ENCODE measurements at regions not wholly inside any gene's neighbourhood (a gene's known extent, or its start where the extent isn't known, plus 50 kb on each side); places are given as distances from the start of the nearest gene placed in this dataset.

GRCh38 chr6:148602136-148602535, 144.7 kb upstream of the UST start:
- no peak for DNase-seq (ENCODE audit: extremely low spot score)
- Histone ChIP-seq H3K27ac (replicated peaks in 1 of 4) (no peak overlapping the region), H3K36me3 (no peaks in the 10 kb centered on the region), H3K4me1 (peaks cover 0 to 31% (median 21%) of the 10 kb centered on the region in 4 donors), H3K27me3 (no peaks in the 10 kb centered on the region), H3K9me3 (no peaks in the 10 kb centered on the region), H3K4me3 (no peak overlapping the region)
- intact Hi-C loops (cut with DNase I) = no loop called here
- WGBS = 77% methylated on average over 2 of the region's 2 CpGs
- TF ChIP-seq POLR2AphosphoS5 (IDR thresholded peaks at IDR 0.05) (no peak), CTCF (IDR thresholded peaks at IDR 0.05) (no peak), POLR2A (IDR thresholded peaks at IDR 0.05; ENCODE audit: low read depth) (no peak), EP300 (IDR thresholded peaks at IDR 0.05) (no peak)

GRCh38 chr6:148608199-148608951, 138.5 kb upstream of the UST start:
- DNase-seq (ENCODE audit: extremely low spot score) = no peak
- 87% methylated on average over 10 of the region's 10 CpGs for WGBS
- no peaks in the 10 kb centered on the region for H3K9me3 ChIP-seq
- H3K27me3 ChIP-seq = no peaks in the 10 kb centered on the region
- peaks cover 12 to 38% (median 34%) of the 10 kb centered on the region in 4 donors for H3K4me1 ChIP-seq
- no peak overlapping the region for H3K27ac ChIP-seq (replicated peaks in 1 of 4)
- no peak overlapping the region for H3K4me3 ChIP-seq
- intact Hi-C loops (cut with DNase I) = no loop called here
- no peak for TF ChIP-seq POLR2A (IDR thresholded peaks at IDR 0.05; ENCODE audit: low read depth)
- no peak for TF ChIP-seq EP300 (IDR thresholded peaks at IDR 0.05)
- no peak for TF ChIP-seq POLR2AphosphoS5 (IDR thresholded peaks at IDR 0.05)
- TF ChIP-seq CTCF (IDR thresholded peaks at IDR 0.05) = peak in 2 of 3 experiments; percentile 29 to 42
- H3K36me3 ChIP-seq = no peaks in the 10 kb centered on the region

GRCh38 chr6:148611213-148611612, 135.6 kb upstream of the UST start:
- TF ChIP-seq EP300 (IDR thresholded peaks at IDR 0.05) (no peak), POLR2A (IDR thresholded peaks at IDR 0.05; ENCODE audit: low read depth) (no peak), CTCF (IDR thresholded peaks at IDR 0.05) (no peak), POLR2AphosphoS5 (IDR thresholded peaks at IDR 0.05) (peak; percentile 70)
- peak; percentile 93 for DNase-seq (ENCODE audit: extremely low spot score)
- Histone ChIP-seq H3K4me3 (no peak overlapping the region), H3K27me3 (no peaks in the 10 kb centered on the region), H3K36me3 (no peaks in the 10 kb centered on the region), H3K4me1 (peaks cover 12 to 38% (median 34%) of the 10 kb centered on the region in 4 donors), H3K27ac (replicated peaks in 1 of 4) (peak overlapping the region; percentile 43 to 71 (median 56)), H3K9me3 (no peaks in the 10 kb centered on the region)
- WGBS = 35% methylated on average over 6 of the region's 8 CpGs
- intact Hi-C loops (cut with DNase I) = no loop called here

GRCh38 chr6:148612043-148612442, 134.8 kb upstream of the UST start:
- WGBS = 86% methylated on average over 1 of the region's 1 CpG
- TF ChIP-seq CTCF (IDR thresholded peaks at IDR 0.05) = no peak
- no peak for TF ChIP-seq POLR2A (IDR thresholded peaks at IDR 0.05; ENCODE audit: low read depth)
- TF ChIP-seq EP300 (IDR thresholded peaks at IDR 0.05) = no peak
- no peak for TF ChIP-seq POLR2AphosphoS5 (IDR thresholded peaks at IDR 0.05)
- intact Hi-C loops (cut with DNase I) = no loop called here
- no peaks in the 10 kb centered on the region for H3K36me3 ChIP-seq
- H3K27me3 ChIP-seq = no peaks in the 10 kb centered on the region
- H3K4me3 ChIP-seq = no peak overlapping the region
- no peaks in the 10 kb centered on the region for H3K9me3 ChIP-seq
- DNase-seq (ENCODE audit: extremely low spot score) = no peak
- H3K27ac ChIP-seq (replicated peaks in 1 of 4) = peak overlapping the region; percentile 43 to 71 (median 56)
- H3K4me1 ChIP-seq = peaks cover 12 to 38% (median 34%) of the 10 kb centered on the region in 4 donors

All from esophagus muscularis mucosa (tissue), 4 donors.